GM21447 (cell line): ENCODE measurements at regions not wholly inside any gene's neighbourhood (a gene's known extent, or its start where the extent isn't known, plus 50 kb on each side); places are given as distances from the start of the nearest gene placed in this dataset.

Source experiments
- ATAC-seq: cut with Tn5 transposase; IDR thresholded peaks from one replicate; pipeline ENCODE4 v1.9.1; 2021; ENCODE audit not compliant: unreplicated experiment

GRCh38 chr11:95717314-95717713 is 72.3 kb downstream of the FAM76B start:
- no peak for ATAC-seq

DNA sequence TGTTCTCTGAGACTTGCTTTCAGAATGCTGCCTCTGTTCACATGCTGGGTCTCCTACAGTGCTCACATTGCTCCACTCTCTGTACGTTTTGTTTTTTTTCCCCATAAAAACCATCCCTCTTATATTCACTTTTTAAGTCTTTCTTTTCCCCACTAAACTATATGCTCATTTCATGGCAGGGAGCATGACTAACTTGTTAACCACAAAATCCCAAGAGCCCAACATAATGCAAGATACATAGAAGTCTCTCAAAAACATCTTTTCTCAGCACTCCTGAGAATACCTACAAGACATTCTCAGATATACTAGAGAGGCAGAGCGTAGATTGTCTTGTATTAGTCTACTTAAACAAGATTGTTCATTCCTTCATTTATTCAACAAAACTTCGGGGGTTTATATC is 73.3 kb downstream of the FAM76B start:
- peak; percentile 8 for ATAC-seq

DNA sequence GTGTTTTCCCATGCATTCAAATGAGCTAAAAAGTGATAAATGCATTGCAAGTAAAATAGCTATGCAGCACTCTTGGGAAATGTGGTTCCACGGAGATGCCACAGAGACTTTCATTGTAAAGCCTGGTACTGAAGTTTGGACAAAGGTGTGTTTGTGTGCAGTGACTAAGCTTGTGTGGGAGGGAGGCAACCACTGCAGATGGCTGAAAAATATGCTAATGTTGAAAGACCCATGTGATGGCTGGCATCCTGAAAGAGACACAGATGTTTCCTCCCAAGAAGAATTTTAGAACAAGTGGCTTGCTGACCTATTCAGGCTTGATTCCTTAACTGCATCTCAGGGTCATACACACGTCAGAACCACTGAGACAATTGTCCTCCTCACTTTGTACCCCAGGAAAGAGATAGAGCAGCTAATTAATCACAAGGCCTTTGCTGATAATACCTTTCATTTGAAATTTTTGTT is 73.8 kb downstream of the FAM76B start:
- ATAC-seq, result peak; percentile 82

DNA sequence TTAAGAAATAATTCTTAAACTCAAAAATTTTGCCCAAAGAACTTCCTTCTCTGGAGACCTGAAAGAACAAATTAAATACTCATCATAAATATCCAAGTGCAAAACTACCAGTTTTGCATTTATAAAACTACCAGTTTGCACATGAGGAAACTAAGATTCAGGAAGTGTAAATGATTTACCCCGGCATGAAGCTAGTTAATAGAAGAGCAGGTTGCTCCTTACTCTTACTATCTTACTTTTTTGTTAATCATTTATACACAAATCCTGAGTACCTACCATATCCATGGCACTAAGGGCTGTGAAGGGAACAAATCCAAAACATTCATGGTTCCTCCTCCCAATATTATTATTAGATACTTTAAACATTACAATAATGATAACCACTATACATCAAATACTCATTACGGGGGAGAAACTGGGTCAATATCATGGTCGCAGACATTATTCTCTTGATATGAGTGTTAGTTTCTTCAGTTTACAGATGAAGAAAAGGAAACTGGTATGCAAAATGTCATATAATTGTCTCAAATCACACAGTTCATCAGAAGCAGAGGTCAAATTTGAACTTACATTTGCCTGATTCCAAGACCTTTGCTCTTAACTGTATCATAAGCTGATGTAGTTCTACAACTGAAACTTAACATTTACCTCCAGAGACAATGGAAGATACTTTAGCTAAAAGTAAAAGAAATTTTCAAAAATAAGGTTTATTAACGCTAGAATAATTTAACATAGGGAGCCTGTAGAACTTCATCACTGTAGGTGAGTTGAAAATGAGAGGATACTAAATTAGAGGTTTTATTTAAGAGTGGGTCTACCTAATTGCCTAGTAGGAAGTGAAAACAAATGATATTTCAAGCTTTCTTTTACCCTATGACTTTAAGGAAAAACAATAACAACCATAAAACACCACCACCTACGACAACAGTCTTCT is 74.5 kb downstream of the FAM76B start:
- no peak for ATAC-seq

GRCh38 chr11:95713428-95713827 is 76.2 kb downstream of the FAM76B start:
- ATAC-seq, result no peak

GRCh38 chr11:95711945-95712221 is 77.7 kb downstream of the FAM76B start:
- no peak for ATAC-seq

GRCh38 chr11:95711162-95711944 is 78.2 kb downstream of the FAM76B start:
- peak; percentile 38 for ATAC-seq

DNA sequence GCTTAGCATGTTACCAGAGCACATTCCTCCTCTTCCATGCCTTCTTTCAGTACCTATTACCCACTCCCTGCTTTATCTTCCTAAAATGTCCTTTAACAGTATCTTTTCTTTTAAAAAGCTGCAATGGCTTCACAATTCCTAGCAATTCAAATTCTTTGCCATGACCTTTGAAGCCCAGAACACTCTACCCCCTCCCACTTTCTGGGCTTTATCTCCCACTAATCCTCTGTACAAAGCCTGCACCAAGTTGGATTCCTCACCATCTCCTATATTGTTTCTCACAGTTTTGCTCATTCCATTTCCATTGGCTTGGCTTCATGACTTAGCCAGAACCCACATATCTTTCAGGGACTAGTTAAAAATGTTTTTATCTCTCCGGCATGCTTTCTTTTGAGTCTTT is 80.9 kb downstream of the FAM76B start:
- ATAC-seq, result no peak

GRCh38 chr11:95706974-95707387 is 82.6 kb downstream of the FAM76B start:
- ATAC-seq, result no peak

DNA sequence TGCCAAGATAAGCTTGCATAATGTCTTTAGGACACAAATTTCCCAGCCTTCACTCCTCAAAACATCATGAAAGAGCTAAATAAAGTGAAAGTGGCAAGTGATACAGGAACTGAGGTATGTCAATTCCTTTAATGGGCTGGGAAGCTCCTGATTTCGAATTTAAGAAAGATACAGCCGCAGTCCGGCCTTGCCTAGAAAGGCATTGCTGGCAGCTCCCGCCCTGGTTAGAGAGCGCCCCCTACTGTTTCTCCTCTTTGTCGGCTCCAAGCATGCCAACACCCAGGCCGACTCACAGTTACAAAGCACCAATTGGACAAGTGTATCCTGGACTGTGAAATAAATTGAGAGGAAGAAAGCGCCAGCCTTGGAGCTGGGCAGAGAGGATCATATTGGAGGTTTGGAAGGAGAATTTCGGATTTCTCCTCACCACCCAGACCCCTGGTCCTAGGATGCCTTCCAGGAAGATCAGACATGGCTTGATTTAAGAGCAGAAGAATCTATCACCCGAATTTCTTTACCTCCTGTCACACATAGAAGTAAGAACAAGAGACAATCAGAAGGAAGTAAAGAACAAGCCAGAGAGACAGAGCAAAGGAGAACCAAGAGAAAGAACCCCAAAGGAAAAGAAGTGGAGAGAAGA is 84.0 kb downstream of the FAM76B start:
- peak; percentile 87 for ATAC-seq

- no peak for ATAC-seq
Measured at GRCh38 chr11:95704865-95705264, 84.7 kb downstream of the FAM76B start.

DNA sequence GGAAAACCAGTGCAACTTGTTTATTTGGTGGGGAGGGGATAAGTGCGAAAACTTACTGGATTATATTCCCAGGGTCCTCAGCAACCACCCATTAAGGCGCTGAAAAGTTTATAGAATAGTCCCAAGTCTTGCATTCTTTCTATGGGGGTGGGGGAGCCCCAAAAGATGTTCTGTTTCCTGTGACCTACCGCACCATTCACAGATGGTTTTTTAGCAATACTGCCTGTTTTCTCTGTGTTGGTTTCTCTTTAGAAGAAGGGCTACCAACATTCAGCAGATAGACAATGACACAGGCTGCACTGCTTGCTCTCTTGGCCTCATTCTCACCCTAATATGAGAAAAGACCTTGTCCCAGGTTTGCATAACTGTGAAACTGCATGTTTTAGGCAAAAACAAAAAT is 86.5 kb downstream of the FAM76B start:
- peak; percentile 41 for ATAC-seq

DNA sequence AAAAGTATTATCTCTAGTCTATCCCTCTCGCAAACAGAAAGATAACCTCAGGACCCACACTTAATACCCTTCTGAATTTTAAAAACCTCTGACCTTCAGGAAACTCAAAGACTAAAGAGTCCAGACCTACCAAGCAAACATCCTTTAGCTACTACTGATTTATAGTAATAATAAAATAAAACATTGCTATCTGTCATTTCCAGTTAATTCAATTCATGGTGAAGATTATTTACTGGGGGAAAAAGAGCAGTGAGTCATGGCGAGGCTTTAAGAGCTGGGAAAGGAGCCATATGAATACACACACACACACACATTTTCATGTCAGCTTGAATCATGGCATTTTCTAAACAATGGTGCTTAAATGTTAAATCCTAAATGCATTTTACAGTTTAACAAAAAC is 87.1 kb downstream of the FAM76B start:
- no peak for ATAC-seq

DNA sequence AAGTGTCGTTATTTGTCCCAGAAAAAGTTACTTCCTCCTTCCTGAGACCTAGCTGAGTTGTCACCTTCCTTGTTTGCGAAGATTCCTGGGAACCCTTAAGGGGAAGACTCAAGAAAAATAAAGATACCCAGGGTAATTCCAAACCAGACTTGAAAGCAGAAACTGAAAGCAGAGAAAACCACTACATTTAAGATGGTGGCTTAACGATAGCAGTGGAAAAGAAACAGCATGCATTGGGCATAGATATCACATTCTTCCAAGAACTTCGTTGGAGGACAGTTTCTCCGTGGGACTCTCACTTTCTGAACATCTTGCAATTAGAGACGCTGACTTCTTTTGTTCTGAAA is 89.1 kb downstream of the FAM76B start:
- ATAC-seq, result peak; percentile 46

DNA sequence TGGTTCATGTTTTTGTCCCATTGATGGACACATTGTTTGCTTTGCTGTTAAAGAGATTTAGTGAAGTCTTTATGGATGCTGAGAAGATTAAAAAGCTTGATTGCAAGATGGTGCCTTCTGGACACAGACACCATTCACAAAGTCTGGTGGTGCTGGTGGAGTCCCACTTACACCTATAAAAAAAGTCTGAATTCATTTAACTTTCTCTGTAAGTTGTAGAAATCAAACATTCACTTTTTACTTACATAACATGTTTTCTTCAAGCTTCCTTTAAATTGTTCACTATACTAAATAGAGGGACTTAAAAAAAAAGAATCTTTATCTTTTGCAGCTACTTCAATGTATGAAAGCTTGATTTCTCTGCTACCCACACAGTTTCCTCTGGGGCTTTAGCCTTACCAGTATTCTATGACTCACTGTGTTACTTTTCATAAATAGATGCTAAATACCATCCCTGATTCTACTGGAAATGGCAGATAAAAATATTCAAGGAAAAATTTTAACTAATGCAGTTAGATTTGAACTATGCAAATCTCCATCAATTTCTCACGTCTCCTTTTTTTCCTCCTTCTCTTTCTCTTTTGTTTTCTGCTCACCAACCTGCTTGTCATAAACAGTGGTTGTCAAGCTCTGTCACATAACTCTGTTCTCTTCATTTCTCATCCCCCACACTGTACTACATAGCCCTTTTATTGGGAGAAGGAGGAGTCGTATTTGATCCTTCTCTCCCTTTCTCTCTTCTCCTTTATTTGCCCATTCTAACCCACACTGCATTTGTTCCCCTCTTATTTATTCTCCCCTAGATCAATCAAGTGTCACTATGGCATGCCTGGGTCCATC is 89.7 kb downstream of the FAM76B start:
- peak; percentile 36 for ATAC-seq

- ATAC-seq, result no peak
Measured at GRCh38 chr11:95698676-95699557, 90.7 kb downstream of the FAM76B start.

DNA sequence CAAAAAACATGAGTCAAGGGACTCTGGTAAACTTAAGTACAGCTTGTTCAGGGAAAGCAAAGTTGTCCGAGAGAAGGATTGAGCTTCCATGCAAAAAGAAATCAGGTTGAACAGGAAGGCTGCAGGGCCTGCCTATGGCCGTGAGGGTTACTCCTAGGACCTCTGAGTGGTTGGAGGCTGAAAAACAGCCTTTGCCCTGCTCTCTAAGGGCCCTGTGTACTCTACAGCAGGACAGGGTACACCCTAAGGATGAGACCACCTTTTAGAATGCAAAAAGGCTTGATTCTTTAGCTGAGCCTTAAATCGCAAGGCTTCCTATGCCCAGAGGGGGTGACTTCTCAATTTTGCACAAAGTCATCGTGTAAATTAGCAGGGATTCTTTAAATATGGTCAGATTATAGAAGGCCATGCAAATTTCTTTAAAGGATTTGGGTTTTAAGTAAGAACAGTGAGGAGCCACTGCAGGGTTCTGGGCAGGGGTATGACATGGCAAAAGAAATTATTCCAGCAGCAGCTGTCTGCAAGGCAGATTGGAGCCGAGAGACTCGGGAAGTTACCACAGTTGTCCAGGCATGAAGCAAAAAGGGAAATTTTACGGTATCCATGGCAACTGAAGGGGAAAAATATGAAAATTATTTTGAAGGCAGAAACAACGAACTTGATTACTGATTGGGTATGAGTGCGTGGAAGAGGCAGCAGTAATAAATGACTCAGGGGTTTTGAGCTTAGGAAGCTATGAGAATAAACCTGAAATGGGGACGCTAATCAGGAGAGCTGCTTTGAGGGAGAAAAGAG is 91.8 kb downstream of the FAM76B start:
- no peak for ATAC-seq

DNA sequence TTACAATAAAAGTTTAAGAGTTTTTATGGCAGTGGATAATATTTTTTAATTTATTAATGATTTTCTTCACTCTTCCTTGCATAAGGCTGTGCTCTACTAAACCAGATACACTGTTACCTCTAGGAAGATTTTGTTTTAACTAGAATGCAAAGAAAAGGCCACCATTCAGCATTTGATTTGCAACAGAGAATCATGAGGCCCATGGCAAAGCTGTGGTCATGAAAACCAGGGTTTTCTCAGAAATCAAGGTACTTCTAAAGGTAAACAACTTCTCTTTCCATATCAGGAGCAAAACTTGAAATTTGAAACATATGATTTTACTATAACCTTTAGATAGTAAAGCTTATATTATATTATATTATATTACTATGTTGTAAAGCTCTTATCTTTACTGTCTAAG is 94.4 kb downstream of the FAM76B start:
- no peak for ATAC-seq

DNA sequence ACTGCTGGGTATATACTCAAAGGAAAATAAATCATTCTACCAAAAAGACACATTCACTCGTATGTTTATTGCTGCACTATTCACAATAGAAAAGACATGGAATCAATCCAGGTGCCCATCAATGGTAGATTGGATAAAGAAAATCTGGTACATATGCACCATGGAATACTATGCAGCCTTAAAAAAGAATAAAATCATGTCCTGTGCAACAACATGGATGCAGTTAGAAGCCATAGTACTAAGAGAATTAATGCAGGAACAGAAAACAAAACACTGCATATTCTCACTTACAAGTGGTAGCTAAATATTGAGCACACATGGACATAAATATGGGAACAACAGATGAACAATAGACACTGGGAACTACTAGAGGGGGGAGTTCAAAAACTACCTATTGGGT is 96.3 kb downstream of the FAM76B start:
- ATAC-seq, result no peak
